ENCODE measurements at regions not wholly inside any gene's neighbourhood (a gene's known extent, or its start where the extent isn't known, plus 50 kb on each side); places are given as distances from the start of the nearest gene placed in this dataset.

GRCh38 chr6:145538989-145539388 lies 196.3 kb downstream of the EPM2A start:
- TF ChIP-seq, protein P1, sequence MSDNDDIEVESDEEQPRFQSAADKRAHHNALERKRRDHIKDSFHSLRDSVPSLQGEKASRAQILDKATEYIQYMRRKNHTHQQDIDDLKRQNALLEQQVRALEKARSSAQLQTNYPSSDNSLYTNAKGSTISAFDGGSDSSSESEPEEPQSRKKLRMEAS (IDR thresholded peaks at IDR 0.05) = no peak
- TF ChIP-seq EGR1 (IDR thresholded peaks at IDR 0.05; ENCODE audit: low read depth in 2 of 2) = no peak
- TF ChIP-seq SP1 (IDR thresholded peaks at IDR 0.05) = no peak
- TF ChIP-seq TAF1 (conservative IDR thresholded peaks at IDR 0.05) = no peak
- no peak for TF ChIP-seq HNF4G (IDR thresholded peaks at IDR 0.05)
- no peak for TF ChIP-seq RXRA (IDR thresholded peaks at IDR 0.05)
- TF ChIP-seq FOXA2 (IDR thresholded peaks at IDR 0.05) = no peak
- TF ChIP-seq NR2F2 (IDR thresholded peaks at IDR 0.05) = no peak
- TF ChIP-seq YY1 (IDR thresholded peaks at IDR 0.05) = no peak
- TF ChIP-seq CTCF (IDR thresholded peaks at IDR 0.05; ENCODE audit: low read depth, low read length, missing input control) = no peak
- TF ChIP-seq HNF4A (conservative IDR thresholded peaks at IDR 0.05) = no peak
- no peak overlapping the region for H3K9ac ChIP-seq (ENCODE audit: low read depth in 1 of 2, low read length in 2 of 2)
- H3K4me3 ChIP-seq (ENCODE audit: low read depth in 1 of 3, low read length in 3 of 3) = no peak overlapping the region
- DNase-seq (ENCODE audit: low spot score) = no peak
- H3K9me3 ChIP-seq (ENCODE audit: control insufficient read depth in 4 of 4, low read length in 3 of 4) = no peaks in the 10 kb centered on the region
- no peak overlapping the region for H3K27ac ChIP-seq (ENCODE audit: low read depth in 1 of 2, low read length in 2 of 2)
- no peaks in the 10 kb centered on the region for H3K27me3 ChIP-seq (ENCODE audit: control insufficient read depth in 4 of 4, insufficient read depth in 4 of 4, low read length in 3 of 4)
- H3K36me3 ChIP-seq (ENCODE audit: control insufficient read depth in 4 of 4, insufficient read depth in 3 of 4, low read depth in 1 of 4, low read length in 3 of 4) = no peaks in the 10 kb centered on the region
- 78% methylated on average over 1 of the region's 1 CpG for WGBS
- H3K4me1 ChIP-seq (ENCODE audit: control insufficient read depth in 4 of 4, insufficient read depth in 4 of 4, low read length in 3 of 4) = no peaks in the 10 kb centered on the region

DNA sequence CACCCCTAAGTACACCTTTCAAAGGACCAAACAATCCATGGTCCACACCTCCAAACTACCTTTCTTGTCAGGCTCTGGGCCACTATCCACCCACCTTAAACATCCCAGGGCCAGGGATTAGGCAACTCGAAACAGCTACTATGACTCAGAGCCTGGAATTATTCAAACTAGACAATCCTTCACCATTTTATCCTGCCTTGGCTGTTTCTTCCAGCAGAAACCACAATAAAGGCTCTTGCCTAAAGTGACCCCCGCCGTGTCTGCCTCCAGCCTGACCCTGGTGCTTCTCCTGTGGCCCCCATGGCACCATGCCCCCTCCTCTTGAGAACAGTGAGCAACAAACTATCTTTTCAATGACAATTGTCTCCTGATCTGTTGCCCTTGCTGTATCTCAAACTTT lies 195.5 kb downstream of the EPM2A start:
- H3K27ac ChIP-seq (ENCODE audit: low read depth in 1 of 2, low read length in 2 of 2) = no peak overlapping the region
- no peak for DNase-seq (ENCODE audit: low spot score)
- no peaks in the 10 kb centered on the region for H3K9me3 ChIP-seq (ENCODE audit: control insufficient read depth in 4 of 4, low read length in 3 of 4)
- 83% methylated on average over 3 of the region's 3 CpGs for WGBS
- no peaks in the 10 kb centered on the region for H3K36me3 ChIP-seq (ENCODE audit: control insufficient read depth in 4 of 4, insufficient read depth in 3 of 4, low read depth in 1 of 4, low read length in 3 of 4)
- H3K27me3 ChIP-seq (ENCODE audit: control insufficient read depth in 4 of 4, insufficient read depth in 4 of 4, low read length in 3 of 4) = no peaks in the 10 kb centered on the region
- H3K4me3 ChIP-seq (ENCODE audit: low read depth in 1 of 3, low read length in 3 of 3) = no peak overlapping the region
- TF ChIP-seq FOXA2 (IDR thresholded peaks at IDR 0.05) (no peak), HNF4A (conservative IDR thresholded peaks at IDR 0.05) (no peak), CTCF (IDR thresholded peaks at IDR 0.05; ENCODE audit: low read depth, low read length, missing input control) (no peak), SP1 (IDR thresholded peaks at IDR 0.05) (no peak)
- TF ChIP-seq, protein P1 (IDR thresholded peaks at IDR 0.05) = no peak
- no peaks in the 10 kb centered on the region for H3K4me1 ChIP-seq (ENCODE audit: control insufficient read depth in 4 of 4, insufficient read depth in 4 of 4, low read length in 3 of 4)
- no peak overlapping the region for H3K9ac ChIP-seq (ENCODE audit: low read depth in 1 of 2, low read length in 2 of 2)

- DNase-seq (ENCODE audit: low spot score) = no peak
- no peaks in the 10 kb centered on the region for H3K27me3 ChIP-seq (ENCODE audit: control insufficient read depth in 4 of 4, insufficient read depth in 4 of 4, low read length in 3 of 4)
- no peak for TF ChIP-seq GABPA (IDR thresholded peaks at IDR 0.05 in 1 of 2, conservative IDR thresholded peaks at IDR 0.05 in 1 of 2)
- no peak for TF ChIP-seq RXRA (IDR thresholded peaks at IDR 0.05)
- TF ChIP-seq RAD21 (IDR thresholded peaks at IDR 0.05) = no peak
- TF ChIP-seq CTCF (IDR thresholded peaks at IDR 0.05; ENCODE audit: low read depth, low read length, missing input control) = no peak
- no peak overlapping the region for H3K27ac ChIP-seq (ENCODE audit: low read depth in 1 of 2, low read length in 2 of 2)
- H3K4me1 ChIP-seq (ENCODE audit: control insufficient read depth in 4 of 4, insufficient read depth in 4 of 4, low read length in 3 of 4) = no peaks in the 10 kb centered on the region
- no peaks in the 10 kb centered on the region for H3K9me3 ChIP-seq (ENCODE audit: control insufficient read depth in 4 of 4, low read length in 3 of 4)
- 94% methylated on average over 2 of the region's 2 CpGs for WGBS
- H3K36me3 ChIP-seq (ENCODE audit: control insufficient read depth in 4 of 4, insufficient read depth in 3 of 4, low read depth in 1 of 4, low read length in 3 of 4) = no peaks in the 10 kb centered on the region
- no peak overlapping the region for H3K9ac ChIP-seq (ENCODE audit: low read depth in 1 of 2, low read length in 2 of 2)
- H3K4me3 ChIP-seq (ENCODE audit: low read depth in 1 of 3, low read length in 3 of 3) = no peak overlapping the region
These were observed 194.6 kb downstream of the EPM2A start for GRCh38 chr6:145540741-145541140.

Data from liver (tissue), 8 donors.